Left renal cortex interstitium (tissue), 4 donors: ENCODE measurements at regions not wholly inside any gene's neighbourhood (a gene's known extent, or its start where the extent isn't known, plus 50 kb on each side); places are given as distances from the start of the nearest gene placed in this dataset.
"Not testable (repeated sequence)": the region's sequence is repeated elsewhere in the genome, so short reads cannot be mapped to it uniquely, and the experiment has no call there.

Source experiments
- DNase-seq, 4 donors: peaks; one replicate each; pipeline ENCODE4 v3.0.0-alpha.2; 2013; ENCODE audit warnings: low read depth in 4 of 4, low spot score in 2 of 4, missing footprints in 1 of 4

GRCh38 chr4:30868111-30868895 is 148.1 kb downstream of the PCDH7 start:
- DNase-seq = peak in 2 of 4 donors; percentile 19 to 26

- not testable (repeated sequence) for DNase-seq
Measured at GRCh38 chr4:30869387-30869786, 149.2 kb downstream of the PCDH7 start.

- DNase-seq = no peak
Measured at GRCh38 chr4:30870513-30870912, 150.3 kb downstream of the PCDH7 start.

- DNase-seq = no peak
Measured at GRCh38 chr4:30875658-30876269, 155.6 kb downstream of the PCDH7 start.

- no peak for DNase-seq
Measured at GRCh38 chr4:30879855-30880598, 159.9 kb downstream of the PCDH7 start.

GRCh38 chr4:30881985-30882384 is 161.8 kb downstream of the PCDH7 start:
- DNase-seq = no peak

GRCh38 chr4:30882443-30882842 is 162.3 kb downstream of the PCDH7 start:
- DNase-seq = no peak

- DNase-seq = no peak
Measured at GRCh38 chr4:30882995-30883675, 163.0 kb downstream of the PCDH7 start.

- no peak for DNase-seq
Measured at GRCh38 chr4:30901461-30902451, 181.6 kb downstream of the PCDH7 start.

GRCh38 chr4:30903502-30904214 is 183.5 kb downstream of the PCDH7 start:
- no peak for DNase-seq

- DNase-seq = no peak
Measured at GRCh38 chr4:30904215-30904555, 184.0 kb downstream of the PCDH7 start.

- no peak for DNase-seq
Measured at GRCh38 chr4:30904588-30904987, 184.4 kb downstream of the PCDH7 start.

- DNase-seq = no peak
Measured at GRCh38 chr4:30912098-30912714, 192.0 kb downstream of the PCDH7 start.

GRCh38 chr4:30916337-30917274 is 196.4 kb downstream of the PCDH7 start:
- no peak for DNase-seq

GRCh38 chr4:30917946-30918345 is 197.8 kb downstream of the PCDH7 start:
- DNase-seq = no peak

- no peak for DNase-seq
Measured at GRCh38 chr4:30919458-30919857, 199.3 kb downstream of the PCDH7 start.

GRCh38 chr4:30920043-30920442 is 199.9 kb downstream of the PCDH7 start:
- DNase-seq = no peak

- no peak for DNase-seq
Measured at GRCh38 chr4:30922625-30923024, 202.5 kb downstream of the PCDH7 start.
